H1 (cell line): ENCODE measurements at regions not wholly inside any gene's neighbourhood (a gene's known extent, or its start where the extent isn't known, plus 50 kb on each side); places are given as distances from the start of the nearest gene placed in this dataset.

Experiments used
- CTCF ChIA-PET: fragments of 300-600 bp; sonication (Branson Sonifier 250); formaldehyde crosslinking; loops from one replicate; lab custom pipeline; 2021; ENCODE audit not compliant: partially characterized antibody; lab: Charles Lee
- POLR2A ChIA-PET: fragments of 300-600 bp; sonication (Branson Sonifier 250); formaldehyde crosslinking; loops from one replicate; lab custom pipeline; 2021; ENCODE audit warnings: inconsistent platforms; ENCODE audit not compliant: partially characterized antibody; lab: Charles Lee
- DNase-seq, 2 experiments: peaks; one replicate each; pipeline versions ENCODE4 v3.0.0 to v3.0.0-alpha.2; 2010 to 2022; ENCODE audit warnings: low spot score in 2 of 2, low read depth in 1 of 2, mixed read lengths in 1 of 2
- FAIRE-seq: peaks from 2 replicates; lab custom pipeline; 2011; peaks lifted over from hg19 to GRCh38; lab: Jason Lieb, UNC
- H2AFZ ChIP-seq: 2 replicates; pipeline ENCODE4 v1.8.1; 2012; ENCODE audit warnings: low read length, inconsistent platforms
- H2AK5ac ChIP-seq: 2 replicates; pipeline ENCODE4 v1.6.1; 2013; ENCODE audit warnings: low read depth, low read length
- H2BK120ac ChIP-seq: replicated peaks from 2 replicates; pipeline ENCODE3; 2013; ENCODE audit warnings: low read depth, low read length, inconsistent platforms
- H2BK12ac ChIP-seq: 2 replicates; pipeline ENCODE4 v1.6.1; 2013; ENCODE audit warnings: low read depth, low read length
- H2BK15ac ChIP-seq: 2 replicates; pipeline ENCODE4 v1.6.1; 2013; ENCODE audit warnings: low read length
- H2BK20ac ChIP-seq: 2 replicates; pipeline ENCODE4 v1.6.1; 2013; ENCODE audit warnings: low read length
- H2BK5ac ChIP-seq: 2 replicates; pipeline ENCODE4 v1.6.1; 2013; ENCODE audit warnings: low read depth, low read length
- H3K14ac ChIP-seq: 2 replicates; pipeline ENCODE4 v1.6.1; 2013; ENCODE audit warnings: inconsistent platforms; ENCODE audit not compliant: insufficient read length
- H3K18ac ChIP-seq: 2 replicates; pipeline ENCODE4 v1.6.1; 2013; ENCODE audit warnings: low read length; ENCODE audit errors: extremely low read depth
- H3K23ac ChIP-seq: 2 replicates; pipeline ENCODE4 v1.6.1; 2013; ENCODE audit warnings: inconsistent platforms; ENCODE audit not compliant: insufficient read length
- H3K23me2 ChIP-seq: 2 replicates; pipeline ENCODE4 v1.6.1; 2013; ENCODE audit warnings: low read depth, low read length
- H3K27ac ChIP-seq: 2 replicates; pipeline ENCODE4 v1.6.1; 2011; ENCODE audit warnings: low read depth, low read length, inconsistent platforms
- H3K27me3 ChIP-seq, 4 experiments: replicated peaks in 1 of 4; 1 replicate in 1 of 4; 2 replicates in 3 of 4; pipeline versions ENCODE4 v1.6.1 to v1.8.1; 2011 to 2013; ENCODE audit warnings: low read length in 3 of 4, mild to moderate bottlenecking in 3 of 4, inconsistent platforms in 2 of 4, mixed read lengths in 2 of 4, moderate library complexity in 1 of 4; ENCODE audit not compliant: control insufficient read depth in 3 of 4, insufficient read depth in 3 of 4; ENCODE audit errors: extremely low read depth in 1 of 4
- H3K36me3 ChIP-seq, 4 experiments: 2 replicates each; pipeline versions ENCODE4 v1.6.1 to v1.8.1; 2011 to 2013; ENCODE audit warnings: mild to moderate bottlenecking in 4 of 4, low read length in 3 of 4, moderate library complexity in 2 of 4, control low read depth in 1 of 4, inconsistent platforms in 1 of 4; ENCODE audit not compliant: insufficient read depth in 4 of 4, control insufficient read depth in 2 of 4
- H3K4ac ChIP-seq: replicated peaks from 2 replicates; pipeline ENCODE3; 2013; ENCODE audit warnings: low read length, low read depth, mixed read lengths, inconsistent platforms; ENCODE audit not compliant: insufficient read length
- H3K4me1 ChIP-seq, 4 experiments: replicated peaks in 1 of 4; 1 replicate in 1 of 4; 2 replicates in 3 of 4; pipeline versions ENCODE4 v1.6.1 to v1.8.1; 2011 to 2013; ENCODE audit warnings: low read length in 3 of 4, inconsistent platforms in 2 of 4, mixed read lengths in 1 of 4; ENCODE audit not compliant: insufficient read depth in 4 of 4, control insufficient read depth in 3 of 4
- H3K4me2 ChIP-seq, 2 experiments: 2 replicates each; pipeline versions ENCODE4 v1.6.1 to v1.8.1; 2011 to 2013; ENCODE audit warnings: low read depth in 2 of 2, low read length in 2 of 2, control low read depth in 1 of 2, inconsistent platforms in 1 of 2, mild to moderate bottlenecking in 1 of 2; ENCODE audit not compliant: insufficient read depth in 1 of 2
- H3K4me3 ChIP-seq, 4 experiments: fragments of 200-600, 300-600 bp in 1 of 4; sonication (generic), shearing (Covaris generic), sonication (Bioruptor Twin) in 1 of 4; 2 replicates each; pipeline versions ENCODE4 v1.5.1 to v1.8.1; 2011 to 2016; ENCODE audit warnings: low read length in 4 of 4, low read depth in 3 of 4, control low read depth in 2 of 4, inconsistent platforms in 2 of 4, mild to moderate bottlenecking in 2 of 4, mixed read lengths in 1 of 4, moderate library complexity in 1 of 4; ENCODE audit not compliant: insufficient read depth in 2 of 4; ENCODE audit errors: extremely low read depth in 1 of 4
- H3K56ac ChIP-seq: replicated peaks from 2 replicates; pipeline ENCODE3; 2013; ENCODE audit warnings: low read depth, mild to moderate bottlenecking, mixed read lengths, low read length, inconsistent platforms; ENCODE audit not compliant: insufficient read length
- H3K79me1 ChIP-seq: 2 replicates; pipeline ENCODE4 v1.6.1; 2013; ENCODE audit warnings: low read depth, low read length, control low read depth
- H3K79me2 ChIP-seq, 2 experiments: 2 replicates each; pipeline versions ENCODE4 v1.6.1 to v1.8.1; 2012 to 2013; ENCODE audit warnings: low read length in 2 of 2, mild to moderate bottlenecking in 2 of 2, inconsistent platforms in 1 of 2; ENCODE audit not compliant: insufficient read depth in 2 of 2, control insufficient read depth in 1 of 2
- H3K9ac ChIP-seq, 4 experiments: replicated peaks in 1 of 4; 1 replicate in 1 of 4; 2 replicates in 3 of 4; pipeline versions ENCODE4 v1.6.1 to v1.8.1; 2011 to 2013; ENCODE audit warnings: low read depth in 3 of 4, low read length in 3 of 4, control low read depth in 2 of 4, mild to moderate bottlenecking in 2 of 4, moderate library complexity in 2 of 4, inconsistent platforms in 1 of 4; ENCODE audit errors: extremely low read depth in 1 of 4
- H3K9me3 ChIP-seq, 2 experiments: 2 replicates each; pipeline versions ENCODE4 v1.6.1 to v1.8.1; 2012 to 2013; ENCODE audit warnings: mild to moderate bottlenecking in 2 of 2, moderate library complexity in 2 of 2, control low read depth in 1 of 2, inconsistent platforms in 1 of 2, low read depth in 1 of 2, low read length in 1 of 2, mixed read lengths in 1 of 2; ENCODE audit not compliant: insufficient read depth in 2 of 2
- H4K20me1 ChIP-seq, 2 experiments: replicated peaks in 1 of 2; 2 replicates each; pipeline versions ENCODE3 to v1.8.1; 2011 to 2013; ENCODE audit warnings: inconsistent platforms in 2 of 2, low read length in 2 of 2, mild to moderate bottlenecking in 1 of 2; ENCODE audit not compliant: insufficient read depth in 2 of 2, control insufficient read depth in 1 of 2
- H4K5ac ChIP-seq: 2 replicates; pipeline ENCODE4 v1.6.1; 2013; ENCODE audit warnings: low read length, low read depth, mixed read lengths, inconsistent platforms; ENCODE audit not compliant: insufficient read length
- H4K8ac ChIP-seq: 2 replicates; pipeline ENCODE4 v1.8.0; 2013; ENCODE audit warnings: mild to moderate bottlenecking, moderate library complexity, low read length, inconsistent platforms; ENCODE audit not compliant: insufficient read depth; ENCODE audit errors: extremely low read depth
- H4K91ac ChIP-seq: replicated peaks from 2 replicates; pipeline ENCODE3; 2013; ENCODE audit warnings: low read length, mixed read lengths, inconsistent platforms; ENCODE audit not compliant: insufficient read length
- BCL11A ChIP-seq, 2 experiments: IDR thresholded peaks; one replicate each; pipeline ENCODE4 v1.6.1; 2011; ENCODE audit warnings: low read depth in 2 of 2, low read length in 2 of 2, mild to moderate bottlenecking in 2 of 2
- BRCA1 ChIP-seq: IDR thresholded peaks from 2 replicates; pipeline ENCODE4 v1.6.1; 2012; ENCODE audit warnings: low read depth, low read length, improper control_type of control experiment
- CHD2 ChIP-seq: IDR thresholded peaks from 2 replicates; pipeline ENCODE4 v1.6.1; 2012; ENCODE audit warnings: low read length, improper control_type of control experiment
- EGR1 ChIP-seq: IDR thresholded peaks from 2 replicates; pipeline ENCODE4 v1.6.1; 2011; ENCODE audit warnings: low read depth, low read length, borderline replicate concordance
- GTF2F1 ChIP-seq: IDR thresholded peaks from 2 replicates; pipeline ENCODE4 v1.6.1; 2012; ENCODE audit warnings: low read depth, low read length, improper control_type of control experiment, borderline replicate concordance
- HDAC2 ChIP-seq, 2 experiments: fragments of 300-600 bp in 1 of 2; sonication (generic) in 1 of 2; IDR thresholded peaks; 2 replicates each; pipeline ENCODE4 v1.6.1; 2011 to 2012; ENCODE audit warnings: low read depth in 2 of 2, low read length in 2 of 2, mild to moderate bottlenecking in 2 of 2, moderate library complexity in 2 of 2, borderline replicate concordance in 1 of 2, inconsistent platforms in 1 of 2
- KDM1A ChIP-seq: fragments of 200-600, 300-600 bp; sonication (generic); IDR thresholded peaks from 2 replicates; pipeline ENCODE4 v1.7.1; 2016; ENCODE audit warnings: mild to moderate bottlenecking, low read length, borderline replicate concordance
- MAFK ChIP-seq: IDR thresholded peaks from 2 replicates; pipeline ENCODE4 v1.6.1; 2012; ENCODE audit warnings: low read depth, mild to moderate bottlenecking, improper control_type of control experiment, low read length
- POLR2AphosphoS5 ChIP-seq: IDR thresholded peaks from 2 replicates; pipeline ENCODE4 v1.6.1; 2011; ENCODE audit warnings: low read depth, low read length
- POU5F1 ChIP-seq: IDR thresholded peaks from 2 replicates; pipeline ENCODE4 v1.6.1; 2011; ENCODE audit warnings: low read depth, mild to moderate bottlenecking, low read length, moderate library complexity
- RAD21 ChIP-seq, 2 experiments: IDR thresholded peaks in 1 of 2; conservative IDR thresholded peaks in 1 of 2; 2 replicates each; pipeline ENCODE4 v1.6.1; 2011; ENCODE audit warnings: low read depth in 2 of 2, low read length in 2 of 2, improper control_type of control experiment in 1 of 2, inconsistent platforms in 1 of 2, mild to moderate bottlenecking in 1 of 2, moderate library complexity in 1 of 2
- RBBP5 ChIP-seq: IDR thresholded peaks from 2 replicates; pipeline ENCODE4 v1.7.1; 2012; ENCODE audit warnings: low read depth, mild to moderate bottlenecking, inconsistent platforms, low read length, moderate library complexity, borderline replicate concordance
- SIRT6 ChIP-seq: IDR thresholded peaks from one replicate; pipeline ENCODE4 v1.7.1; 2012; ENCODE audit warnings: low read length, inconsistent platforms
- TBP ChIP-seq: IDR thresholded peaks from 2 replicates; pipeline ENCODE4 v1.6.1; 2011; ENCODE audit warnings: low read depth, low read length, improper control_type of control experiment
- ZNF274 ChIP-seq: IDR thresholded peaks from 2 replicates; pipeline ENCODE4 v1.7.0; 2012; ENCODE audit warnings: low read length, borderline replicate concordance; ENCODE audit errors: extremely low read depth
- TF ChIP-seq, protein P1 (sequence below): IDR thresholded peaks from 2 replicates; pipeline ENCODE4 v1.6.1; 2012; ENCODE audit warnings: inconsistent platforms

GRCh38 chr4:101420661-101421060 is 73.3 kb upstream of the PPP3CA start:
- Histone ChIP-seq H4K20me1 (no peaks in the 10 kb centered on the region), H3K27me3 (no peaks in the 10 kb centered on the region), H3K56ac (no peak overlapping the region), H3K23ac (no peak overlapping the region), H2BK20ac (no peak overlapping the region), H2BK12ac (no peak overlapping the region), H3K9me3 (no peaks in the 10 kb centered on the region), H2BK5ac (no peak overlapping the region), H2BK15ac (no peak overlapping the region), H3K18ac (no peak overlapping the region), H4K5ac (no peak overlapping the region), H3K4me1 (peaks cover 0 to 8% (median 0%) of the 10 kb centered on the region in 4 experiments; a peak in 1 of 7 replicates), H3K14ac (no peak overlapping the region), H3K27ac (no peak overlapping the region), H2AK5ac (no peak overlapping the region), H3K79me1 (no peaks in the 10 kb centered on the region), H3K4me2 (no peak overlapping the region), H3K79me2 (no peaks in the 10 kb centered on the region), H2BK120ac (no peak overlapping the region), H3K9ac (no peak overlapping the region), H3K4me3 (no peak overlapping the region), H4K8ac (no peak overlapping the region), H3K36me3 (no peaks in the 10 kb centered on the region), H3K23me2 (no peaks in the 10 kb centered on the region), H4K91ac (no peak overlapping the region), H3K4ac (no peak overlapping the region), H2AFZ (0 out of 2 replicates have a peak overlapping the region, but pooled peaks have one; percentile 14)
- DNase-seq, result no peak
- FAIRE-seq, result no peak
- ChIA-PET CTCF (no interaction called here), POLR2A (no interaction called here)
- TF ChIP-seq POLR2AphosphoS5, result no peak
- TF ChIP-seq POU5F1, result no peak
- no peak for TF ChIP-seq MAFK
- TF ChIP-seq, protein P1, sequence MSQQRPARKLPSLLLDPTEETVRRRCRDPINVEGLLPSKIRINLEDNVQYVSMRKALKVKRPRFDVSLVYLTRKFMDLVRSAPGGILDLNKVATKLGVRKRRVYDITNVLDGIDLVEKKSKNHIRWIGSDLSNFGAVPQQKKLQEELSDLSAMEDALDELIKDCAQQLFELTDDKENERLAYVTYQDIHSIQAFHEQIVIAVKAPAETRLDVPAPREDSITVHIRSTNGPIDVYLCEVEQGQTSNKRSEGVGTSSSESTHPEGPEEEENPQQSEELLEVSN, result no peak
- no peak for TF ChIP-seq TBP
- TF ChIP-seq ZNF274, result no peak
- no peak for TF ChIP-seq EGR1
- TF ChIP-seq RAD21 (IDR thresholded peaks at IDR 0.05 in 1 of 2, conservative IDR thresholded peaks at IDR 0.05 in 1 of 2; ENCODE audit: low read depth in 2 of 2, low read length in 2 of 2), result no peak
- no peak for TF ChIP-seq BRCA1
- no peak for TF ChIP-seq KDM1A
- no peak for TF ChIP-seq RBBP5
- TF ChIP-seq CHD2, result no peak
- no peak for TF ChIP-seq SIRT6
- no peak for TF ChIP-seq BCL11A (IDR thresholded peaks at IDR 0.05; ENCODE audit: low read depth in 2 of 2, low read length in 2 of 2)
- no peak for TF ChIP-seq HDAC2 (IDR thresholded peaks at IDR 0.05; ENCODE audit: borderline replicate concordance in 1 of 2, low read depth in 2 of 2, low read length in 2 of 2)
- no peak for TF ChIP-seq GTF2F1
